Nephron progenitor cell (in vitro differentiated cells): ENCODE measurements at regions not wholly inside any gene's neighbourhood (a gene's known extent, or its start where the extent isn't known, plus 50 kb on each side); places are given as distances from the start of the nearest gene placed in this dataset.

Experiments
- DNase-seq: peaks from one replicate; pipeline ENCODE4 v3.0.0; 2021
- H3K27ac Mint-ChIP-seq: 2 replicates; pipeline ENCODE4 v1.8.0; 2021; ENCODE audit warnings: mild to moderate bottlenecking, moderate library complexity, mixed read lengths
- H3K27me3 Mint-ChIP-seq: 2 replicates; pipeline ENCODE4 v1.8.0; 2021; ENCODE audit warnings: mild to moderate bottlenecking, low read depth, mixed read lengths; ENCODE audit not compliant: poor library complexity
- H3K36me3 Mint-ChIP-seq: 2 replicates; pipeline ENCODE4 v1.8.0; 2021; ENCODE audit warnings: low read depth, mixed read lengths
- H3K4me1 Mint-ChIP-seq: 2 replicates; pipeline ENCODE4 v1.8.0; 2021; ENCODE audit warnings: mixed read lengths
- H3K4me3 Mint-ChIP-seq: 2 replicates; pipeline ENCODE4 v1.8.0; 2021; ENCODE audit warnings: mild to moderate bottlenecking, moderate library complexity, mixed read lengths
- H3K9me3 Mint-ChIP-seq: 2 replicates; pipeline ENCODE4 v1.8.0; 2021; ENCODE audit warnings: mild to moderate bottlenecking, moderate library complexity, mixed read lengths
- TF ChIP-seq, protein P1 (sequence below): fragments of 200-600 bp; sonication (generic); IDR thresholded peaks from 2 replicates; pipeline ENCODE4 v1.5.0; 2021; ENCODE audit warnings: antibody characterized with exemption

GRCh38 chr6:8507286-8507685, 71.9 kb upstream of the SLC35B3 start:
- H3K4me1 Mint-ChIP-seq, result peaks cover 7% of the 10 kb centered on the region
- H3K27ac Mint-ChIP-seq, result peak overlapping the region; percentile 13
- TF ChIP-seq, protein P1, sequence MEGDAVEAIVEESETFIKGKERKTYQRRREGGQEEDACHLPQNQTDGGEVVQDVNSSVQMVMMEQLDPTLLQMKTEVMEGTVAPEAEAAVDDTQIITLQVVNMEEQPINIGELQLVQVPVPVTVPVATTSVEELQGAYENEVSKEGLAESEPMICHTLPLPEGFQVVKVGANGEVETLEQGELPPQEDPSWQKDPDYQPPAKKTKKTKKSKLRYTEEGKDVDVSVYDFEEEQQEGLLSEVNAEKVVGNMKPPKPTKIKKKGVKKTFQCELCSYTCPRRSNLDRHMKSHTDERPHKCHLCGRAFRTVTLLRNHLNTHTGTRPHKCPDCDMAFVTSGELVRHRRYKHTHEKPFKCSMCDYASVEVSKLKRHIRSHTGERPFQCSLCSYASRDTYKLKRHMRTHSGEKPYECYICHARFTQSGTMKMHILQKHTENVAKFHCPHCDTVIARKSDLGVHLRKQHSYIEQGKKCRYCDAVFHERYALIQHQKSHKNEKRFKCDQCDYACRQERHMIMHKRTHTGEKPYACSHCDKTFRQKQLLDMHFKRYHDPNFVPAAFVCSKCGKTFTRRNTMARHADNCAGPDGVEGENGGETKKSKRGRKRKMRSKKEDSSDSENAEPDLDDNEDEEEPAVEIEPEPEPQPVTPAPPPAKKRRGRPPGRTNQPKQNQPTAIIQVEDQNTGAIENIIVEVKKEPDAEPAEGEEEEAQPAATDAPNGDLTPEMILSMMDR, result no peak
- peaks cover 3% of the 10 kb centered on the region for H3K27me3 Mint-ChIP-seq
- H3K4me3 Mint-ChIP-seq, result no peak overlapping the region
- DNase-seq, result no peak
- H3K36me3 Mint-ChIP-seq, result no peaks in the 10 kb centered on the region
- H3K9me3 Mint-ChIP-seq, result no peaks in the 10 kb centered on the region

DNA sequence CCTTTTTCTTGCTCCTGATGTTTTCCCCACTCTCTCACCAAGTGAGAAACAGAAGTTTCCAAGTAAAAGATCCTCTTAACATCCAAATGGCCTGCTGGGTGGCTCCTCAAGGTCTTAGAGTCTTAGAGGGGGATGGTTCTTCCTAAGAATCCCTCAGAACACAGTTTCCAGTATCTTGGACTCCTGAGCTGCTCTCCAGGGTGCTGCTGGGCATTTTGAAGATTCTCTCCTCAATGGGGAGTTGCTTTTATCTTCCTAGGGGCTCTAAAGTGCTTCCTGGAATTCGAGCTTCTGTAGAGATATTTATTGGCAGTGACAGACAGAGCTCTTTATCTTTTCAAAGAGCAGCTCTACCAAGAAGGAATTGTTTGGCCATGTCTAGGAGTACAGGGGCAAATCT, 70.8 kb upstream of the SLC35B3 start:
- DNase-seq, result peak; percentile 24
- H3K27ac Mint-ChIP-seq, result no peak overlapping the region
- no peaks in the 10 kb centered on the region for H3K9me3 Mint-ChIP-seq
- H3K4me3 Mint-ChIP-seq, result no peak overlapping the region
- peaks cover 3% of the 10 kb centered on the region for H3K27me3 Mint-ChIP-seq
- H3K36me3 Mint-ChIP-seq, result no peaks in the 10 kb centered on the region
- TF ChIP-seq, protein P1, result no peak
- H3K4me1 Mint-ChIP-seq, result peaks cover 7% of the 10 kb centered on the region

DNA sequence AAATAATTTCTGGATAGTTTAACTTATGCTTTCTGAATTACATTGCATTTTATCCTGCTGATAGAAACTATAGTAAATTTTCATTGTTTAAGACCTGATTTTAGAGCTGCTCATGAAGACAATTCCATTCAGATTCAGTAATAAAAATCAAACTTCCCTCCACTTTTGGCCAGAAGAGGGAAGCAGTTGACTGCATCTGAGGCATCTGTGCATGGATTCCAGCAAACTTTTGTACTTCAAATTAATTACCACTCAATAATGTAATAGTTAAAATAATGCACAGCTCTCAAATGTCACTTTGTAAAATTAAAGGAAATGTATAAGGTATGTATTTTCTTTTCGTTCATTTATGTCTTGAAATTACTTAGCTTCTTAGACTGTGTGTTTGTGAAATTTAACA, 64.2 kb upstream of the SLC35B3 start:
- Mint-ChIP-seq H3K36me3 (no peaks in the 10 kb centered on the region), H3K4me3 (no peak overlapping the region), H3K27ac (no peak overlapping the region), H3K27me3 (no peaks in the 10 kb centered on the region), H3K4me1 (no peaks in the 10 kb centered on the region), H3K9me3 (peaks cover 19% of the 10 kb centered on the region)
- TF ChIP-seq, protein P1, result peak; percentile 64
- DNase-seq, result peak; percentile 6

- no peak for DNase-seq
- TF ChIP-seq, protein P1, result no peak
- Mint-ChIP-seq H3K4me1 (no peaks in the 10 kb centered on the region), H3K27me3 (peaks cover 3% of the 10 kb centered on the region), H3K9me3 (peaks cover 19% of the 10 kb centered on the region), H3K27ac (no peak overlapping the region), H3K36me3 (no peaks in the 10 kb centered on the region), H3K4me3 (no peak overlapping the region)
These were observed 59.4 kb upstream of the SLC35B3 start for GRCh38 chr6:8494730-8495129.

DNA sequence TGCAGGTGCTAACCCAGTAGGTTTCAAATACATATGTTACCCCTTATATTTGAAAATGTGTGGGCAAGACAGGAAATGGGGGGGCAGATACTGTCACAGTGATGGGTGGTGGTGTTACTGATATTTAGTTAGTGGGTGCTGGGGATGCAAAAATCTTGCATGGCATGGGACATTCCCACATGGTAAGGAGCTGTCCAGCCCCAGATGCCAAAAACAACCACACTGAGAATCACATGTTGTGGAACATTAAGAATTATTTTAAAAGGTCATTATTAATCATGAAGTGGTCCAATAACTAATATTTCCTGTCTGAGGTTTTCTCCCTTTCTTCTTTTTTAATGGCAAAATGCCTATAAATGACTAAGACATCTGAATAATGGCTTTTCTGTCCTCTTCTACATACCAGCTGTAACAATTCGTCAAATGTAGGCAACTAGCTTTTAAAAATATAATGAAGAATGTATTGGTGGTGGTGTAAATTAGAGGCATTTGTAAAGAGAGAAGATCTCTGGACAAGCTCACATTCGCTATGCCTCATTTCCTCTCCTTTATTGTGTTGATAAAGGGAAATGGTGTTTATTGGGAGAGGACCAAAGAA, 57.3 kb upstream of the SLC35B3 start:
- Mint-ChIP-seq H3K9me3 (peaks cover 15% of the 10 kb centered on the region), H3K27ac (no peak overlapping the region)
- TF ChIP-seq, protein P1, result no peak

More for the DNA sequence above, 57.3 kb upstream of the SLC35B3 start:
- H3K36me3 Mint-ChIP-seq, result no peaks in the 10 kb centered on the region
- DNase-seq, result no peak
- H3K4me3 Mint-ChIP-seq, result no peak overlapping the region
- peaks cover 3% of the 10 kb centered on the region for H3K27me3 Mint-ChIP-seq
- H3K4me1 Mint-ChIP-seq, result no peaks in the 10 kb centered on the region
